Panc1 (cell line): ENCODE measurements at regions not wholly inside any gene's neighbourhood (a gene's known extent, or its start where the extent isn't known, plus 50 kb on each side); places are given as distances from the start of the nearest gene placed in this dataset.

Experiments used
- ATAC-seq: fragments of 200-7000 bp; cut with Tn5 transposase; 2 replicates; pipeline ENCODE4 v1.9.1; 2020; ENCODE audit warnings: mild to moderate bottlenecking, moderate library complexity
- BruUV-seq: library from RNA; stranded (reverse); fragments of 400-500 nt; replicated peaks from 2 replicates; lab custom pipeline; 2021; lab: Mats Ljungman, UMichigan
- CTCF ChIA-PET: fragments of 300-600 bp; sonication (Branson Sonifier 250); formaldehyde crosslinking; loops from one replicate; lab custom pipeline; 2022; ENCODE audit warnings: antibody characterized with exemption; lab: Charles Lee
- POLR2A ChIA-PET: fragments of 300-600 bp; sonication (Branson Sonifier 250); formaldehyde crosslinking; loops from one replicate; lab custom pipeline; 2022; ENCODE audit warnings: antibody characterized with exemption; lab: Charles Lee
- DNase-seq: peaks from one replicate; pipeline ENCODE4 v3.0.0-alpha.2; 2010; ENCODE audit warnings: low read depth, low spot score
- H3K27ac ChIP-seq: 2 replicates; pipeline ENCODE4 v1.5.1; 2011; ENCODE audit warnings: mild to moderate bottlenecking, low read length, inconsistent platforms
- H3K27me3 ChIP-seq: fragments of 200-500 bp; sonication (Bioruptor generic); 2 replicates; pipeline ENCODE4 v1.6.0; 2014; ENCODE audit warnings: low read length, inconsistent platforms; ENCODE audit not compliant: control insufficient read depth, insufficient read depth
- H3K36me3 ChIP-seq: fragments of 200-500 bp; sonication (Bioruptor generic); 2 replicates; pipeline ENCODE4 v1.5.1; 2014; ENCODE audit warnings: inconsistent platforms, mild to moderate bottlenecking, low read length, moderate library complexity; ENCODE audit not compliant: control insufficient read depth, insufficient read depth
- H3K4me1 ChIP-seq: 2 replicates; pipeline ENCODE4 v1.5.1; 2011; ENCODE audit warnings: inconsistent platforms, mild to moderate bottlenecking, low read length, moderate library complexity; ENCODE audit not compliant: control insufficient read depth, insufficient read depth
- H3K4me3 ChIP-seq, 2 experiments: 2 replicates each; pipeline ENCODE4 v1.5.1; 2011 to 2012; ENCODE audit warnings: low read depth in 2 of 2, low read length in 2 of 2, mild to moderate bottlenecking in 2 of 2, inconsistent platforms in 1 of 2, moderate library complexity in 1 of 2
- H3K9me3 ChIP-seq: fragments of 200-500 bp; sonication (Bioruptor generic); 2 replicates; pipeline ENCODE4 v1.5.1; 2014; ENCODE audit warnings: low read depth, mild to moderate bottlenecking, inconsistent platforms, low read length, moderate library complexity; ENCODE audit not compliant: control insufficient read depth, insufficient read depth
- POLR2AphosphoS5 ChIP-seq: IDR thresholded peaks from 2 replicates; pipeline ENCODE4 v1.6.1; 2012; ENCODE audit warnings: mild to moderate bottlenecking, low read depth, low read length, moderate library complexity
- REST ChIP-seq, 2 experiments: IDR thresholded peaks; 2 replicates each; pipeline ENCODE4 v1.6.1; 2011 to 2012; ENCODE audit warnings: low read depth in 2 of 2, control low read depth in 1 of 2, low read length in 1 of 2, mild to moderate bottlenecking in 1 of 2, moderate library complexity in 1 of 2; ENCODE audit not compliant: insufficient read depth in 1 of 2
- SIN3A ChIP-seq: IDR thresholded peaks from 2 replicates; pipeline ENCODE4 v1.6.1; 2012; ENCODE audit warnings: low read depth, mild to moderate bottlenecking, low read length, moderate library complexity, borderline replicate concordance; ENCODE audit not compliant: insufficient read depth
- TCF7L2 ChIP-seq: IDR thresholded peaks from 2 replicates; pipeline ENCODE4 v1.6.1; 2011; ENCODE audit warnings: mild to moderate bottlenecking, low read depth, low read length, inconsistent platforms
- in situ Hi-C: cut with HindIII; loops from 2 replicates; pipeline ENCODE4 v1.10.0; 2016; ENCODE audit warnings: low sequenced_read_pairs, low pct_unique_long_range_greater_than_20kb
- intact Hi-C: fragments of 100-400 bp; cut with micrococcal nuclease; formaldehyde crosslinking; loops from one replicate; pipeline ENCODE4 v1.10.0; 2022; ENCODE audit not compliant: unreplicated experiment
- TF ChIP-seq, protein P1 (sequence below): fragments of 450-650 bp; IDR thresholded peaks from 2 replicates; pipeline ENCODE4 v1.5.1; 2017; ENCODE audit warnings: mild to moderate bottlenecking

GRCh38 chr15:93469994-93470393 lies 381.0 kb upstream of the RGMA start:
- Histone ChIP-seq H3K4me1 (no peaks in the 10 kb centered on the region), H3K9me3 (no peaks in the 10 kb centered on the region), H3K27me3 (no peaks in the 10 kb centered on the region), H3K4me3 (no peak overlapping the region), H3K27ac (no peak overlapping the region), H3K36me3 (no peaks in the 10 kb centered on the region)
- ATAC-seq: no peak
- ChIA-PET CTCF (no interaction called here), POLR2A (no interaction called here)
- DNase-seq: no peak
- no TSS peak for BruUV-seq
- in situ Hi-C loops: no loop called here
- TF ChIP-seq, protein P1, sequence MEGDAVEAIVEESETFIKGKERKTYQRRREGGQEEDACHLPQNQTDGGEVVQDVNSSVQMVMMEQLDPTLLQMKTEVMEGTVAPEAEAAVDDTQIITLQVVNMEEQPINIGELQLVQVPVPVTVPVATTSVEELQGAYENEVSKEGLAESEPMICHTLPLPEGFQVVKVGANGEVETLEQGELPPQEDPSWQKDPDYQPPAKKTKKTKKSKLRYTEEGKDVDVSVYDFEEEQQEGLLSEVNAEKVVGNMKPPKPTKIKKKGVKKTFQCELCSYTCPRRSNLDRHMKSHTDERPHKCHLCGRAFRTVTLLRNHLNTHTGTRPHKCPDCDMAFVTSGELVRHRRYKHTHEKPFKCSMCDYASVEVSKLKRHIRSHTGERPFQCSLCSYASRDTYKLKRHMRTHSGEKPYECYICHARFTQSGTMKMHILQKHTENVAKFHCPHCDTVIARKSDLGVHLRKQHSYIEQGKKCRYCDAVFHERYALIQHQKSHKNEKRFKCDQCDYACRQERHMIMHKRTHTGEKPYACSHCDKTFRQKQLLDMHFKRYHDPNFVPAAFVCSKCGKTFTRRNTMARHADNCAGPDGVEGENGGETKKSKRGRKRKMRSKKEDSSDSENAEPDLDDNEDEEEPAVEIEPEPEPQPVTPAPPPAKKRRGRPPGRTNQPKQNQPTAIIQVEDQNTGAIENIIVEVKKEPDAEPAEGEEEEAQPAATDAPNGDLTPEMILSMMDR: no peak
- TF ChIP-seq SIN3A: no peak
- no peak for TF ChIP-seq TCF7L2
- TF ChIP-seq POLR2AphosphoS5: no peak
- TF ChIP-seq REST (IDR thresholded peaks at IDR 0.05; ENCODE audit: insufficient read depth in 1 of 2, low read depth in 2 of 2, low read length in 1 of 2): no peak
- intact Hi-C loops: no loop called here

DNA sequence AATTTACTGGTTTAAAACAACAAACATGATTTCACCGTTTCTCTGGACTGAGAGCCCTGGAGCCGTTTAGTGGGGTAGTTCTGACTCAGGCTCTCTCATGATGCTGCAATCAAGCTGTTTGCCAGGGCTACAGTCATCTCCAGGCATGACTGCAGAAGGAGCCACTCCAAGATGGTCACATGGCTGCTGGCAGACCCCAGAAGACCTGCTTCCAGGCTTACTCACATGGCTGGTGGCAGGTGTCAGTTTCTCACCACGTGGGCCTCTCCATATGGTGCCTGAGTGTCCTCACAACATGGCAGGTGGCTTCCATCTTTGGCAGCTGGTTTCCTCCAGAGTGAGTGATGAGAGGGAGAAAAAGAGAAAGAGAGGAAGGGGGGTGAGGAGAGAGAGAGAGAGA lies 378.3 kb upstream of the RGMA start:
- ATAC-seq (no peak), DNase-seq (no peak)
- no peak overlapping the region for H3K27ac ChIP-seq
- in situ Hi-C loops (no loop called here), intact Hi-C loops (no loop called here)
- ChIA-PET POLR2A (no interaction called here), CTCF (no interaction called here)
- H3K36me3 ChIP-seq: no peaks in the 10 kb centered on the region
- TF ChIP-seq REST (IDR thresholded peaks at IDR 0.05; ENCODE audit: insufficient read depth in 1 of 2, low read depth in 2 of 2, low read length in 1 of 2) (no peak), TCF7L2 (no peak), SIN3A (no peak), POLR2AphosphoS5 (no peak)
- TF ChIP-seq, protein P1: no peak
- no peaks in the 10 kb centered on the region for H3K9me3 ChIP-seq
- no TSS peak for BruUV-seq
- H3K4me1 ChIP-seq: no peaks in the 10 kb centered on the region
- H3K4me3 ChIP-seq: no peak overlapping the region
- no peaks in the 10 kb centered on the region for H3K27me3 ChIP-seq
